GM23338 (cell line): ENCODE measurements at regions not wholly inside any gene's neighbourhood (a gene's known extent, or its start where the extent isn't known, plus 50 kb on each side); places are given as distances from the start of the nearest gene placed in this dataset.
A peak's percentile ranks its signal among the peaks of the same experiment; 100 is the strongest.

Experiments
- ATAC-seq: fragments of 200-7000 bp; cut with Tn5 transposase; 3 replicates; pipeline ENCODE4 v1.9.1; 2020
- DNase-seq: peaks from one replicate; pipeline ENCODE4 v3.0.0-alpha.2; 2015; ENCODE audit warnings: low spot score
- H2AFZ ChIP-seq: fragments of 200-600 bp; sonication (generic); 2 replicates; pipeline ENCODE4 v1.8.0; 2016; ENCODE audit warnings: antibody characterized with exemption, mild to moderate bottlenecking, moderate library complexity
- H3F3A ChIP-seq: fragments of 200-600 bp; sonication (generic); replicated peaks from 2 replicates; pipeline ENCODE4 v1.8.0; 2017; ENCODE audit warnings: antibody characterized with exemption, mixed run types, low read depth
- H3K27ac ChIP-seq: fragments of 200-600 bp; sonication (generic); 2 replicates; pipeline ENCODE4 v1.6.1; 2016; ENCODE audit warnings: low read depth
- H3K27me3 ChIP-seq: fragments of 200-600 bp; sonication (generic); 2 replicates; pipeline ENCODE4 v1.8.0; 2016; ENCODE audit warnings: mild to moderate bottlenecking, mixed run types, moderate library complexity; ENCODE audit not compliant: insufficient read depth
- H3K36me3 ChIP-seq: fragments of 200-600 bp; sonication (generic); 2 replicates; pipeline ENCODE4 v1.8.0; 2016; ENCODE audit warnings: mild to moderate bottlenecking; ENCODE audit not compliant: insufficient read depth
- H3K4me1 ChIP-seq: fragments of 200-600 bp; sonication (generic); 2 replicates; pipeline ENCODE4 v1.8.0; 2016; ENCODE audit warnings: mild to moderate bottlenecking, moderate library complexity; ENCODE audit not compliant: insufficient read depth
- H3K4me2 ChIP-seq: fragments of 200-600 bp; sonication (generic); 2 replicates; pipeline ENCODE4 v1.7.1; 2017; ENCODE audit warnings: mixed run types
- H3K4me3 ChIP-seq: fragments of 200-600 bp; sonication (generic); 2 replicates; pipeline ENCODE4 v1.6.1; 2016; ENCODE audit warnings: mixed run types
- H3K79me2 ChIP-seq: fragments of 200-600 bp; sonication (generic); replicated peaks from 2 replicates; pipeline ENCODE4 v1.8.0; 2017; ENCODE audit warnings: mild to moderate bottlenecking; ENCODE audit not compliant: insufficient read depth
- H3K9me2 ChIP-seq: fragments of 200-600 bp; sonication (generic); 2 replicates; pipeline ENCODE4 v1.8.0; 2017; ENCODE audit not compliant: insufficient read depth
- H4K20me1 ChIP-seq: fragments of 200-600 bp; sonication (generic); replicated peaks from 2 replicates; pipeline ENCODE4 v1.8.0; 2017; ENCODE audit warnings: mild to moderate bottlenecking; ENCODE audit not compliant: insufficient read depth
- H3K27ac Mint-ChIP-seq: 2 replicates; pipeline ENCODE4 v1.8.0; 2020; ENCODE audit warnings: inconsistent platforms, mild to moderate bottlenecking, moderate library complexity, mixed read lengths
- H3K27me3 Mint-ChIP-seq: 3 replicates; pipeline ENCODE4 v1.8.0; 2022; ENCODE audit warnings: low read depth, mild to moderate bottlenecking, moderate library complexity, mixed read lengths, inconsistent platforms; ENCODE audit not compliant: insufficient read depth, poor library complexity
- H3K36me3 Mint-ChIP-seq: 3 replicates; pipeline ENCODE4 v1.8.0; 2021; ENCODE audit warnings: low read depth, mild to moderate bottlenecking, inconsistent platforms, moderate library complexity, mixed read lengths
- H3K4me1 Mint-ChIP-seq: 3 replicates; pipeline ENCODE4 v1.8.0; 2020; ENCODE audit warnings: mild to moderate bottlenecking, inconsistent platforms, mixed read lengths
- H3K4me3 Mint-ChIP-seq: 3 replicates; pipeline ENCODE4 v1.8.0; 2021; ENCODE audit warnings: moderate library complexity, mild to moderate bottlenecking, inconsistent platforms, mixed read lengths
- H3K9me3 Mint-ChIP-seq: 3 replicates; pipeline ENCODE4 v1.8.0; 2020; ENCODE audit warnings: moderate library complexity, mild to moderate bottlenecking, inconsistent platforms, mixed read lengths
- CREB1 ChIP-seq: fragments of 250-450 bp; sonication (Bioruptor Pico); IDR thresholded peaks from 2 replicates; pipeline ENCODE4 v1.5.0; 2020; ENCODE audit warnings: low read depth, mild to moderate bottlenecking, moderate library complexity
- EZH2phosphoT487 ChIP-seq: fragments of 200-600 bp; sonication (generic); IDR thresholded peaks from one replicate; pipeline ENCODE4 v1.8.1; 2018; ENCODE audit warnings: antibody characterized with exemption; ENCODE audit not compliant: unreplicated experiment
- JUNB ChIP-seq: IDR thresholded peaks from one replicate; pipeline ENCODE4 v1.6.1; 2016; ENCODE audit warnings: antibody characterized with exemption; ENCODE audit not compliant: unreplicated experiment
- POLR2AphosphoS5 ChIP-seq: IDR thresholded peaks from 2 replicates; pipeline ENCODE4 v1.6.1; 2016; ENCODE audit warnings: antibody characterized with exemption, low read depth
- STAT1 ChIP-seq: IDR thresholded peaks from one replicate; pipeline ENCODE4 v1.6.1; 2016; ENCODE audit warnings: antibody characterized with exemption; ENCODE audit not compliant: unreplicated experiment
- ZNF114 ChIP-seq: fragments of 250-450 bp; sonication (Bioruptor Pico); IDR thresholded peaks from 2 replicates; pipeline ENCODE4 v1.5.0; 2020; ENCODE audit warnings: mild to moderate bottlenecking, moderate library complexity
- ZNF331 ChIP-seq: fragments of 250-450 bp; sonication (Bioruptor Pico); IDR thresholded peaks from 2 replicates; pipeline ENCODE4 v1.5.0; 2020; ENCODE audit warnings: low read depth, mild to moderate bottlenecking, moderate library complexity
- TF ChIP-seq, protein P1 (sequence below), 2 experiments: fragments of 200-600 bp in 1 of 2; sonication (generic) in 1 of 2; conservative IDR thresholded peaks; 2 replicates each; pipeline versions ENCODE4 v1.5.1 to v1.6.1; 2016 to 2017; ENCODE audit warnings: antibody characterized with exemption in 2 of 2, low read depth in 2 of 2, mild to moderate bottlenecking in 2 of 2, moderate library complexity in 1 of 2
- TF ChIP-seq, protein P2 (sequence below): IDR thresholded peaks from one replicate; pipeline ENCODE4 v1.6.1; 2018; ENCODE audit warnings: antibody characterized with exemption; ENCODE audit not compliant: unreplicated experiment

DNA sequence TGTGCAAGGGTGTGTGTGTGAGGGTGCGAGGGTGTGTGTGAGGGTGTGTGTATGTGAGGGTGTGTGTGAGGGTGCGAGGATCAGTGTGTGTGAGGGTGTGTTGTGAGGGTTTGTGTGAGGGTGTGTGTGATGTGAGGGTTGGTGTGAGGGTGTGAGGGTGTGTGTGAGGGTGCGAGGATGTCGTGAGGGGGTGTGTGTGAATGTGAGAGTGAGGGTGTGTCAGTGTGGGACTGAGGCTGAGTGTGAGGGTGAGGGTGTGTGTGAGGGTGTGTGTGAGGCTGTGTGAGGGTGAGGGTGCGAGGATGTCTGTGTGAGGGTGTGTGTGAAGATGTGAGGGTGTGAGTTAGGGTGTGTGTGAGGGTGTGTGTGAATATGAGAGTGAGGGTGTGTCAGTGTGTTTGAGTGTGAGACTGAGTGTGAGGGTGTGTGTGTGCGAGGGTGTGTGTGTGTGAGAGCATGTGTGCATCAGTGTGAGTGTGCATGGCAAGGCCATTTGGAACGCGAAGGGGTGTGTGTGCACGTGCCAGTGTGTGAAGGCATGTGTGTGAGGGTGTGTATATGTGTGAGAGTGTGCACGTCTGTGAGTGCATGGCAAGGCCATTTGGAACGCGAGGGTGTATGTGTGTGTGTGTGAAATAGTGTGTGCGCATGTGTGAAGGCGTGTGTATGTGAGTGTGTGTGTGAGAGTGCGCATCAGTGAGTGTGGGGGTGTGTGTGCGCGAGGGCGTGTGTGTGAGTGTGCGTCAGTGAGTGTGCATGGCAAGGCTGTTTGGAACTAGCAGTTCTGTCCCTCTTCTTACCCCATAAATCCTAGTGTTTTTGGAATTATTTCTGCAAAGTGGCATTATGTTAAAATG, 69.8 kb downstream of the RGS12 start:
- H3K4me3 ChIP-seq, result no peak overlapping the region
- peaks cover 5% of the 10 kb centered on the region for H3K4me1 Mint-ChIP-seq
- H3F3A ChIP-seq, result no peaks in the 10 kb centered on the region
- no peak for ATAC-seq
- no peak for DNase-seq
- H3K27ac ChIP-seq, result no peak overlapping the region
- H3K27ac Mint-ChIP-seq, result no peak overlapping the region
- H3K4me1 ChIP-seq, result no peaks in the 10 kb centered on the region
- TF ChIP-seq, protein P1, sequence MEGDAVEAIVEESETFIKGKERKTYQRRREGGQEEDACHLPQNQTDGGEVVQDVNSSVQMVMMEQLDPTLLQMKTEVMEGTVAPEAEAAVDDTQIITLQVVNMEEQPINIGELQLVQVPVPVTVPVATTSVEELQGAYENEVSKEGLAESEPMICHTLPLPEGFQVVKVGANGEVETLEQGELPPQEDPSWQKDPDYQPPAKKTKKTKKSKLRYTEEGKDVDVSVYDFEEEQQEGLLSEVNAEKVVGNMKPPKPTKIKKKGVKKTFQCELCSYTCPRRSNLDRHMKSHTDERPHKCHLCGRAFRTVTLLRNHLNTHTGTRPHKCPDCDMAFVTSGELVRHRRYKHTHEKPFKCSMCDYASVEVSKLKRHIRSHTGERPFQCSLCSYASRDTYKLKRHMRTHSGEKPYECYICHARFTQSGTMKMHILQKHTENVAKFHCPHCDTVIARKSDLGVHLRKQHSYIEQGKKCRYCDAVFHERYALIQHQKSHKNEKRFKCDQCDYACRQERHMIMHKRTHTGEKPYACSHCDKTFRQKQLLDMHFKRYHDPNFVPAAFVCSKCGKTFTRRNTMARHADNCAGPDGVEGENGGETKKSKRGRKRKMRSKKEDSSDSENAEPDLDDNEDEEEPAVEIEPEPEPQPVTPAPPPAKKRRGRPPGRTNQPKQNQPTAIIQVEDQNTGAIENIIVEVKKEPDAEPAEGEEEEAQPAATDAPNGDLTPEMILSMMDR (conservative IDR thresholded peaks at IDR 0.05; ENCODE audit: low read depth in 2 of 2), result no peak
- H3K79me2 ChIP-seq, result no peaks in the 10 kb centered on the region
- peaks cover 2% of the 10 kb centered on the region; the same call in 2 of the 3 replicates for H3K9me3 Mint-ChIP-seq
- H3K4me3 Mint-ChIP-seq, result no peak overlapping the region
- peaks cover 15% of the 10 kb centered on the region for H3K27me3 Mint-ChIP-seq
- no peaks in the 10 kb centered on the region; the same call in 1 of the 2 replicates for H4K20me1 ChIP-seq
- no peaks in the 10 kb centered on the region for H3K36me3 ChIP-seq
- no peaks in the 10 kb centered on the region for H3K9me2 ChIP-seq
- H3K27me3 ChIP-seq, result no peaks in the 10 kb centered on the region
- H2AFZ ChIP-seq, result no peak overlapping the region
- H3K36me3 Mint-ChIP-seq, result no peaks in the 10 kb centered on the region
- H3K4me2 ChIP-seq, result no peak overlapping the region

DNA sequence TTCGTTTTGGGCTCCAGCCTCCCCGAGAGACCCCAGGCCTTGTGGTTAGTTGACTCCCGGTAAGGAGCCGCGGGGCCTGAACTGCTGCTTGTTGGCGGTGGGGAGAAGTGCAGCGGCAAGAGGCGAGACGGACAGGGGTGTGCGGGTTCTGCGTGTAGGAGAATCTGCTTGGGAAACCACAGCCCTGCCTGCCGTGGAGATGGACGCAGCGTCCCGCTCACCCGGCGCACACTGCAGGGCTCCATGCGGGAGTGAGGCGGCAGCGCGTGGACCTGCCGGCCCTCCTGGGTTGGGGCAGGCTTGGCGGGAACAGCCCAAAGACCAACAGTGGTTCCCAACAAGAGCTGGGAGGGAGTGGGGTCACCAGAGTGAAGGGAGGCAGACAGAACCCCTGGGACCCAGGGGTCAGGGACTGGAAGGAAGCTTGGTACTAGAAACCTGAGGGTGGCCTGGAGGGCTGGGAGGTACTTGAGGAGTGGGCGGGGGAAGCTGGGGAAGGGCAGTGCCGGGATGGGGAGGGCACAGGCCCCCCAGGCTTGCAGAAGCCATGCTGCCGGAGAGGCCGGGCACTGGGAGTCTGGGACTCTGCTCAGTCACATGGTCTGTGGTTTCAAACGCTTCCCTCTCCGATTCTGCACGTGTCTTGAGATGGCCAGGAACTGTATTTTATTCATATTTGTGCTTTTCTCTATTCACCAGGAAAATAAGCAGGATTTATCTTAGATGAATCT, 70.8 kb downstream of the RGS12 start:
- DNase-seq (no peak), ATAC-seq (peak; percentile 28)
- Mint-ChIP-seq H3K27ac (peak overlapping the region; percentile 51; the same call in 1 of the 2 replicates), H3K4me3 (no peak overlapping the region), H3K36me3 (no peaks in the 10 kb centered on the region), H3K4me1 (peaks cover 14% of the 10 kb centered on the region), H3K27me3 (peaks cover 21% of the 10 kb centered on the region), H3K9me3 (peaks cover 2% of the 10 kb centered on the region; the same call in 2 of the 3 replicates)
- Histone ChIP-seq H3K4me2 (no peak overlapping the region), H3K79me2 (no peaks in the 10 kb centered on the region), H3F3A (no peaks in the 10 kb centered on the region), H4K20me1 (no peaks in the 10 kb centered on the region; the same call in 1 of the 2 replicates), H3K4me1 (no peaks in the 10 kb centered on the region), H2AFZ (no peak overlapping the region), H3K36me3 (no peaks in the 10 kb centered on the region), H3K4me3 (no peak overlapping the region), H3K9me2 (no peaks in the 10 kb centered on the region), H3K27ac (no peak overlapping the region), H3K27me3 (no peaks in the 10 kb centered on the region)
- TF ChIP-seq EZH2phosphoT487 (no peak), JUNB (no peak), CREB1 (CRISPR knock-in tag) (no peak), STAT1 (no peak), POLR2AphosphoS5 (no peak), ZNF114 (CRISPR knock-in tag) (no peak), ZNF331 (CRISPR knock-in tag) (no peak)
- TF ChIP-seq, protein P2, sequence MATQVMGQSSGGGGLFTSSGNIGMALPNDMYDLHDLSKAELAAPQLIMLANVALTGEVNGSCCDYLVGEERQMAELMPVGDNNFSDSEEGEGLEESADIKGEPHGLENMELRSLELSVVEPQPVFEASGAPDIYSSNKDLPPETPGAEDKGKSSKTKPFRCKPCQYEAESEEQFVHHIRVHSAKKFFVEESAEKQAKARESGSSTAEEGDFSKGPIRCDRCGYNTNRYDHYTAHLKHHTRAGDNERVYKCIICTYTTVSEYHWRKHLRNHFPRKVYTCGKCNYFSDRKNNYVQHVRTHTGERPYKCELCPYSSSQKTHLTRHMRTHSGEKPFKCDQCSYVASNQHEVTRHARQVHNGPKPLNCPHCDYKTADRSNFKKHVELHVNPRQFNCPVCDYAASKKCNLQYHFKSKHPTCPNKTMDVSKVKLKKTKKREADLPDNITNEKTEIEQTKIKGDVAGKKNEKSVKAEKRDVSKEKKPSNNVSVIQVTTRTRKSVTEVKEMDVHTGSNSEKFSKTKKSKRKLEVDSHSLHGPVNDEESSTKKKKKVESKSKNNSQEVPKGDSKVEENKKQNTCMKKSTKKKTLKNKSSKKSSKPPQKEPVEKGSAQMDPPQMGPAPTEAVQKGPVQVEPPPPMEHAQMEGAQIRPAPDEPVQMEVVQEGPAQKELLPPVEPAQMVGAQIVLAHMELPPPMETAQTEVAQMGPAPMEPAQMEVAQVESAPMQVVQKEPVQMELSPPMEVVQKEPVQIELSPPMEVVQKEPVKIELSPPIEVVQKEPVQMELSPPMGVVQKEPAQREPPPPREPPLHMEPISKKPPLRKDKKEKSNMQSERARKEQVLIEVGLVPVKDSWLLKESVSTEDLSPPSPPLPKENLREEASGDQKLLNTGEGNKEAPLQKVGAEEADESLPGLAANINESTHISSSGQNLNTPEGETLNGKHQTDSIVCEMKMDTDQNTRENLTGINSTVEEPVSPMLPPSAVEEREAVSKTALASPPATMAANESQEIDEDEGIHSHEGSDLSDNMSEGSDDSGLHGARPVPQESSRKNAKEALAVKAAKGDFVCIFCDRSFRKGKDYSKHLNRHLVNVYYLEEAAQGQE, result no peak
- TF ChIP-seq, protein P1 (conservative IDR thresholded peaks at IDR 0.05; ENCODE audit: low read depth in 2 of 2), result no peak
